HG02884 (cell line): ENCODE measurements at regions not wholly inside any gene's neighbourhood (a gene's known extent, or its start where the extent isn't known, plus 50 kb on each side); places are given as distances from the start of the nearest gene placed in this dataset.

ENCODE experiments used
- ATAC-seq: cut with Tn5 transposase; IDR thresholded peaks from one replicate; pipeline ENCODE4 v1.9.1; 2021; ENCODE audit warnings: mild to moderate bottlenecking, moderate library complexity; ENCODE audit not compliant: unreplicated experiment

GRCh38 chr18:2274613-2275012, 296.7 kb downstream of the METTL4 start:
- no peak for ATAC-seq

- ATAC-seq = no peak
These were observed 290.2 kb downstream of the METTL4 start for GRCh38 chr18:2281086-2281485.

GRCh38 chr18:2281523-2282199, 289.6 kb downstream of the METTL4 start:
- ATAC-seq = no peak

GRCh38 chr18:2293109-2293839, 278.0 kb downstream of the METTL4 start:
- ATAC-seq = no peak

- ATAC-seq = no peak
These were observed 270.0 kb downstream of the METTL4 start for GRCh38 chr18:2301316-2301715.

GRCh38 chr18:2302012-2302411, 269.3 kb downstream of the METTL4 start:
- ATAC-seq = no peak

GRCh38 chr18:2302628-2303516, 268.4 kb downstream of the METTL4 start:
- ATAC-seq = no peak

GRCh38 chr18:2303517-2304238, 267.6 kb downstream of the METTL4 start:
- no peak for ATAC-seq

- ATAC-seq = no peak
These were observed 266.7 kb downstream of the METTL4 start for GRCh38 chr18:2304378-2305175.

GRCh38 chr18:2306606-2307005, 264.7 kb downstream of the METTL4 start:
- no peak for ATAC-seq

GRCh38 chr18:2310886-2311285, 260.4 kb downstream of the METTL4 start:
- ATAC-seq = no peak

GRCh38 chr18:2312440-2312839, 258.9 kb downstream of the METTL4 start:
- ATAC-seq = peak; percentile 62

GRCh38 chr18:2313332-2313731, 258.0 kb downstream of the METTL4 start:
- ATAC-seq = no peak

GRCh38 chr18:2316082-2316750, 255.1 kb downstream of the METTL4 start:
- no peak for ATAC-seq

GRCh38 chr18:2316751-2317696, 254.3 kb downstream of the METTL4 start:
- ATAC-seq = no peak

- ATAC-seq = no peak
These were observed 246.8 kb downstream of the METTL4 start for GRCh38 chr18:2324459-2324858.

GRCh38 chr18:2325308-2325849, 245.9 kb downstream of the METTL4 start:
- no peak for ATAC-seq

- no peak for ATAC-seq
These were observed 245.4 kb downstream of the METTL4 start for GRCh38 chr18:2325933-2326332.
